Retinal pigment epithelial cell (primary cell): ENCODE measurements at regions not wholly inside any gene's neighbourhood (a gene's known extent, or its start where the extent isn't known, plus 50 kb on each side); places are given as distances from the start of the nearest gene placed in this dataset.

Experiments
- DNase-seq: peaks from one replicate; pipeline ENCODE4 v3.0.0-alpha.2; 2010; ENCODE audit warnings: low read depth
- H3K4me3 ChIP-seq: 2 replicates; pipeline ENCODE4 v1.5.1; 2011; ENCODE audit warnings: mild to moderate bottlenecking, low read length, control low read depth, moderate library complexity
- TF ChIP-seq, protein P1 (sequence below): conservative IDR thresholded peaks from 2 replicates; pipeline ENCODE4 v1.5.1; 2011; ENCODE audit warnings: low read depth, low read length, control low read depth, inconsistent platforms

DNA sequence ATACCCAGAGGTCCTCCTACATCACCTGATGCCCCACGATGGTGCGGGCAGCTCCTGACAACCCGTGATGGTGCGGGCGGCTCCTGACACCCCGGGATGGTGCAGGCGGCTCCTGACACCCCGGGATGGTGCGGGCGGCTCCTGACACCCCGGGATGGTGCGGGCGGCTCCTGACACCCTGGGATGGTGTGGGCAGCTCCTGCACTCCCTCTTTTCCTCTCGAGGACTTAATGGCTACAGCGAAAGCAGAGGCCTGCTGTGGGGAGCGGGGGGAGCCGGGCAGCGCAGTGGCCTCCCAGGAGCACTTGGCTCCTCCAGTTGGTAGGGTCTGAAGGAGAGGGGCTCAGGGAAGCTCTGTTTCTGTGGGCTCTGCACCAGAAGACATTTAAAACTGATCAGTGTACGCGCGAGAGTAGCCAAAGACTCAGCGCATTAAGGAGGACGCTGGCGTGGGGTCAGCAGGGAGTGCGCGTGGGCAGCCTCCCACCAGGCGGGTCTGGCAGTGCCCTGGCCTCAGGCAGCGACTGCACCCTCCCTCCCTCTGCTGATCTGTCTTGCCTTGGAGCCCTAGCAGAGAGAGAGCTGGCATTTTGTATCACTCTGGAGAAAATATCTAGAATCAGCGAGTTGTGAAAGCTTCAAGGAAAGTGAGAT is 464.5 kb upstream of the MYT1L start:
- TF ChIP-seq, protein P1, sequence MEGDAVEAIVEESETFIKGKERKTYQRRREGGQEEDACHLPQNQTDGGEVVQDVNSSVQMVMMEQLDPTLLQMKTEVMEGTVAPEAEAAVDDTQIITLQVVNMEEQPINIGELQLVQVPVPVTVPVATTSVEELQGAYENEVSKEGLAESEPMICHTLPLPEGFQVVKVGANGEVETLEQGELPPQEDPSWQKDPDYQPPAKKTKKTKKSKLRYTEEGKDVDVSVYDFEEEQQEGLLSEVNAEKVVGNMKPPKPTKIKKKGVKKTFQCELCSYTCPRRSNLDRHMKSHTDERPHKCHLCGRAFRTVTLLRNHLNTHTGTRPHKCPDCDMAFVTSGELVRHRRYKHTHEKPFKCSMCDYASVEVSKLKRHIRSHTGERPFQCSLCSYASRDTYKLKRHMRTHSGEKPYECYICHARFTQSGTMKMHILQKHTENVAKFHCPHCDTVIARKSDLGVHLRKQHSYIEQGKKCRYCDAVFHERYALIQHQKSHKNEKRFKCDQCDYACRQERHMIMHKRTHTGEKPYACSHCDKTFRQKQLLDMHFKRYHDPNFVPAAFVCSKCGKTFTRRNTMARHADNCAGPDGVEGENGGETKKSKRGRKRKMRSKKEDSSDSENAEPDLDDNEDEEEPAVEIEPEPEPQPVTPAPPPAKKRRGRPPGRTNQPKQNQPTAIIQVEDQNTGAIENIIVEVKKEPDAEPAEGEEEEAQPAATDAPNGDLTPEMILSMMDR = no peak
- DNase-seq = no peak
- H3K4me3 ChIP-seq = no peak overlapping the region

DNA sequence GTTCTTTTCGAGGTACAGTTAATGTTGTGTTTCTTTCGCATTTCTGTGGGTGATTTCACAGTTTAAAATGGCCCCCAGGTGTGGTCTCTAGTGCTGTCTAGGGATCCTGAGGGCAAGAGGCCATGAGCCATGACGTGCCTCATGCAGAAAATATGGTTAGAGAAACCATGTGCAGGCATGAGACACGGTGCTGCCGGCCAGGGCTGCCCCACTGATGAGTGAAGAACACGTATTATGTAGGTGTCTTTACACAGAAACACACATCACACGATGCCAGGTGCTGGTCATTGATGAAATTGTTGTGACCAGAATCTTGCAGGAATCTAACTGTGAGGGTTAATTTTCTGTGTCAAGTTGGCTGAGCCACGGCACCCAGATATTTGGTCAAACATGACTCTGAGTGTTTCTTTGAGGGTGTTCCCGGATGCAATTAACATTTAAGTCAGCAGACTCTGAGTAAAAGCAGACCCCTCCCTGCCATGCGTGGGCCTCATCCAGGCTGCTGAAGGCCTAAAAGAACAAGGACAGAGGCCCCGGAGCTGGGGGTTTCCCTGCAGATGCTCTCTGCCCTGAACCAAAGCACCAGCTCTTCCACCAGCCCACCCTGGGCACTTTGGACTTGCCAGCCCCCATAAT is 463.0 kb upstream of the MYT1L start:
- DNase-seq = no peak
- TF ChIP-seq, protein P1 = no peak
- H3K4me3 ChIP-seq = no peak overlapping the region

DNA sequence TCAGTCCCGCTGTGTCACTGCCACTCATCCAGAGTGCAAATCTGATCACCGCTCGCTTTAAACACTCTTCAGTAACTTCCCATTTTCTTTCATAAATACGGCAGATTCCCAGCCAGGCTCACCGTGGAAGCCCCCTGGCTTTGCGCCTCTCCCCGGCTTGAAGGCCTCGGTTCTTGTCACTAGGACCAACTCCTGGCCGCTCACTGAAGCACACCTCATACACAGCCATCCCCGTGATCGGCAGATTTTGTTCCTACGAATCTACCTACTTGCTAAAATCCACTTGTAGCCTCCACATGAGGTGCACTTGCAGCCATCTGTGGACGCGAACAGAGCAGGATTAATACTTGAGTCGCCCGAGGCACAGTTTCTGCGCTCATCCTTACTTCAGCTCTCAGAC is 462.4 kb upstream of the MYT1L start:
- H3K4me3 ChIP-seq = no peak overlapping the region
- TF ChIP-seq, protein P1 = no peak
- DNase-seq = no peak

DNA sequence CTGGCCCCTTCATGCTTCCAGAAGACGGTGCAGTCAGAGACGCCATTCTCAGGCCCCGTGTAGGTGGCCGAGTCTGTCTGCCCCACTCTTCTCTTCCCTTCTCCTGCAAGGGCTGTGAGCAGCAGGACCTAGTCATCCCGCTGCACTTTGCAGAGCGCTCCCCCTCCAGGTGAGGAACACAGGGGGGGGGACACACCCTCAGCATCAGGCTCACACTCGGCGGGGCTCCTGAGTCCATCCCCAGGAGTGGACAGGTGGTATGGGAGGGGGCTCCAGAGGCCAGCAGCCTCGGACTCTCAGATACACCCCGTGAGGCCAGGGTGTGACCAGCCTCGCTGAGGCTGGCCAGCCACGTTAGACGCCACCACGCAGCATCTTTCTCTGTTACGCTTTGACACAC is 460.5 kb upstream of the MYT1L start:
- DNase-seq = no peak
- no peak overlapping the region for H3K4me3 ChIP-seq
- TF ChIP-seq, protein P1 = no peak

DNA sequence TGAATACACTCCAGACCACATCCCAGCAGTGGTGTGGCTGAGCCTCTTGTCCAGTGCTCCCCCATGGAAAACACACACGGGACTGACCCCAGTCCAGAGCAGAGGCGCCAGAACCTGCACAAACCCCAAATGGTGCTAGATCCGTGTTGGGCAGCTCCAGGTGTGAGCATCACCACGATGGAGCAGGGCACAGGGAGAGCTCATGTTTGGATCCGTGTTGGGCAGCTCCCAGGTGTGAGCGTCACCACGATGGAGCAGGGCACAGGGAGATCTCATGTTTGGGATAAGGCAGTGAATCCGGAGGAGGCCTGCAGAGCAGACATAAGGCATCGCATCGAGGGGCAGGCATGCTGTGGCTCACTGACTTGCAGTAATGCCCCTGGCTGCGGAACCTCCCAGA is 460.0 kb upstream of the MYT1L start:
- no peak for DNase-seq
- no peak overlapping the region for H3K4me3 ChIP-seq
- TF ChIP-seq, protein P1 = no peak

DNA sequence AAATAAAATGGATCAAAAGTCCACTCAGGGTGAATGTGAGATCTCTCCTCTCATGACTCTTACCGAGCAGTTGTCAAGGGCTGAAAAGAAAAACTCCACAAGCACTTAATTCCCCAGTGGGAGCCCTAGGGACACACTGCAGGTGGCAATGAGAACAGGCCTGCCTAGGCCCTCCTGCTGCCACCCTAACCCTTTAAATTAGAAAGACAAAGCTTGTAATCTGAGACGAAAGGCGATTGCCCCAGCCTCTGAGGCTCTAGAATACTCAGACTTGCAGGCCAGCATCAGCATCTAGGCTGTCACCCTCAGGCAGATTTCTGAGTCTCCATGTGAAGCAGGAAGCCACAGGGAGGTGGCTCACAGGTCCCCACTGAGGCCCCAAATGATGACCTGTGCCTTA is 457.0 kb upstream of the MYT1L start:
- no peak for DNase-seq

More for the DNA sequence above, 457.0 kb upstream of the MYT1L start:
- H3K4me3 ChIP-seq = no peak overlapping the region
- TF ChIP-seq, protein P1 = no peak
